Activated CD8-positive, alpha-beta T cell treated with anti-CD3 and anti-CD28 coated beads for 36 hours (primary cell): ENCODE measurements at regions not wholly inside any gene's neighbourhood (a gene's known extent, or its start where the extent isn't known, plus 50 kb on each side); places are given as distances from the start of the nearest gene placed in this dataset.

Experiments
- ATAC-seq: fragments of 200-7000 bp; cut with Tn5 transposase; one replicate; pipeline ENCODE4 v1.10.0; 2021; ENCODE audit warnings: mild to moderate bottlenecking, moderate library complexity
- CTCF ChIA-PET: fragments of 350-600 bp; sonication (Branson Sonifier 250); formaldehyde crosslinking; loops from one replicate; lab custom pipeline; 2021; ENCODE audit warnings: antibody characterized with exemption; lab: Charles Lee
- POLR2A ChIA-PET: fragments of 350-600 bp; sonication (Branson Sonifier 250); formaldehyde crosslinking; loops from one replicate; lab custom pipeline; 2021; ENCODE audit warnings: antibody characterized with exemption; lab: Charles Lee
- DNase-seq: peaks from one replicate; pipeline ENCODE4 v3.0.0-alpha.2; 2020
- H3K27ac Mint-ChIP-seq: one replicate; pipeline ENCODE4 v1.8.0; 2021; ENCODE audit warnings: mild to moderate bottlenecking, mixed read lengths
- H3K27me3 Mint-ChIP-seq: one replicate; pipeline ENCODE4 v1.8.0; 2021; ENCODE audit warnings: mixed read lengths
- H3K36me3 Mint-ChIP-seq: one replicate; pipeline ENCODE4 v1.8.0; 2021; ENCODE audit warnings: low read depth, mixed read lengths
- H3K4me1 Mint-ChIP-seq: one replicate; pipeline ENCODE4 v1.8.0; 2021; ENCODE audit warnings: low read depth, mixed read lengths
- H3K4me3 Mint-ChIP-seq: one replicate; pipeline ENCODE4 v1.8.0; 2021; ENCODE audit warnings: mild to moderate bottlenecking, moderate library complexity, mixed read lengths
- H3K9me3 Mint-ChIP-seq: one replicate; pipeline ENCODE4 v1.8.0; 2021; ENCODE audit warnings: mixed read lengths
- intact Hi-C: fragments of 100-400 bp; cut with micrococcal nuclease; formaldehyde crosslinking; loops from one replicate; pipeline ENCODE4 v1.10.0; 2022
- TF ChIP-seq, protein P1 (sequence below): fragments of 200-600 bp; IDR thresholded peaks from one replicate; pipeline ENCODE4 v1.8.0; 2022; ENCODE audit warnings: antibody characterized with exemption, mild to moderate bottlenecking

DNA sequence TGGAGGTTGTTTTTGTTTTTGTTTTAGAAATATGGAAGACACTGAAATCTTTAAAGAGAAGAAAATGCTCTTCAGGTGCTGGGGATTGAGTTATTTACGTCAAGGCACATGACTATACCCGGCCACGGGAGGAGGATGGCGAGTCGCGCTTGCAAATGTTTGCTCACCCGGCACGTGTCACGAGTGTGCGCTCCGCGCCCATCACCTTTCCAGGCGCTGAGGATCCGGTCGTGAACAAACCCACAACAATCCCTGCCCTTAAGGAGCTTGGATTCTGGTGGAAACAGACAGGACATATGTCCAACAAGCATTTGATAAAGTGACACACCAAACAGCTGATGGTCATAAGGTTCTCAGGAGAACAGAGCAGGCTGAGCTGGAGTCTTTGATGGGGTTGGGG is 715.5 kb downstream of the BRD1 start:
- CTCF ChIA-PET: no interaction called here
- no peak for ATAC-seq
- Mint-ChIP-seq H3K27ac (no peak overlapping the region), H3K4me3 (no peak overlapping the region), H3K9me3 (no peaks in the 10 kb centered on the region), H3K4me1 (no peaks in the 10 kb centered on the region), H3K27me3 (peaks cover 7% of the 10 kb centered on the region), H3K36me3 (no peaks in the 10 kb centered on the region)
- TF ChIP-seq, protein P1, sequence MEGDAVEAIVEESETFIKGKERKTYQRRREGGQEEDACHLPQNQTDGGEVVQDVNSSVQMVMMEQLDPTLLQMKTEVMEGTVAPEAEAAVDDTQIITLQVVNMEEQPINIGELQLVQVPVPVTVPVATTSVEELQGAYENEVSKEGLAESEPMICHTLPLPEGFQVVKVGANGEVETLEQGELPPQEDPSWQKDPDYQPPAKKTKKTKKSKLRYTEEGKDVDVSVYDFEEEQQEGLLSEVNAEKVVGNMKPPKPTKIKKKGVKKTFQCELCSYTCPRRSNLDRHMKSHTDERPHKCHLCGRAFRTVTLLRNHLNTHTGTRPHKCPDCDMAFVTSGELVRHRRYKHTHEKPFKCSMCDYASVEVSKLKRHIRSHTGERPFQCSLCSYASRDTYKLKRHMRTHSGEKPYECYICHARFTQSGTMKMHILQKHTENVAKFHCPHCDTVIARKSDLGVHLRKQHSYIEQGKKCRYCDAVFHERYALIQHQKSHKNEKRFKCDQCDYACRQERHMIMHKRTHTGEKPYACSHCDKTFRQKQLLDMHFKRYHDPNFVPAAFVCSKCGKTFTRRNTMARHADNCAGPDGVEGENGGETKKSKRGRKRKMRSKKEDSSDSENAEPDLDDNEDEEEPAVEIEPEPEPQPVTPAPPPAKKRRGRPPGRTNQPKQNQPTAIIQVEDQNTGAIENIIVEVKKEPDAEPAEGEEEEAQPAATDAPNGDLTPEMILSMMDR: no peak
- POLR2A ChIA-PET: no interaction called here
- no peak for DNase-seq
- intact Hi-C loops: no loop called here

GRCh38 chr22:49111085-49111484 is 716.6 kb downstream of the BRD1 start:
- intact Hi-C loops: no loop called here

DNA sequence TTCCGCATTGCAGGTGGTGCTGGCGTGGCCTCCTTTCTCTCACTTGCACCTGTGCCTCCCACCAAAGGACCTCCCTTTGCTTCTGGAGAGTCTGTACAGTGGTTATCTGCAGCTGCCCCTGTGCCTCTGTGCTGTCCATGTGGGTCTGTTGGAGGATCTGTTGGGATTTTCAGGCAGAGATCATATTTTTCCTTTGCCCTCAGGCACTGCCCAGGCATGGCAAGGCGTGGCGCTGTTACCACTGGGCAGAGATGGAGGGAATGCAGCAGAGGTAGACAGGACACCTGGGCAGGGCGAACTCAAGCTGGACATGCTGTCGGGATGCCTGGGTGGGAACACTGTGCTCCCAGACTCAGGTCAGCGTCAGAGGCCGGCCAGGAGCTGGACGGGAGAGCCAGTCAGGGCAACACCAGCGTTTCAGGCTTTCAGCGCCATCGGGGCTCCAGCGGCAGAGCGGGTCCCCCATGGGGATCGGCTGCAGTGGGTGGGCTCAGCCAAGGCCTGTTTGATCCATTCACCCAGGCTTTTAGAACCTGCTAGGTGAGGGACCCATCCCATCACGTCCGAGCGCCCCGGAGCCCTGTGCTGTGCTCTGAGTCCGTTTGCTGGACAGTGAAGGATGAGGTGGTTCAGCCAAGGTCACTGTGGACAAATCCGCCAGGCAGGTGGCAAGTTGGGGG is 718.9 kb downstream of the BRD1 start:
- DNase-seq: no peak
- no peak for ATAC-seq
- Mint-ChIP-seq H3K27me3 (peaks cover 11% of the 10 kb centered on the region), H3K27ac (no peak overlapping the region), H3K4me3 (no peak overlapping the region), H3K9me3 (no peaks in the 10 kb centered on the region), H3K36me3 (no peaks in the 10 kb centered on the region), H3K4me1 (no peaks in the 10 kb centered on the region)
- ChIA-PET CTCF (no interaction called here), POLR2A (interaction anchor here (0.7 kb wide), 1 partner anchor 36 kb away, joined by 4 read pairs; no protein-coding TSS in a partner anchor)
- TF ChIP-seq, protein P1: no peak
- intact Hi-C loops: no loop called here

More at GRCh38 chr22:49111085-49111484, 716.6 kb downstream of the BRD1 start:
- peaks cover 9% of the 10 kb centered on the region for H3K27me3 Mint-ChIP-seq
- TF ChIP-seq, protein P1: no peak
- no peak overlapping the region for H3K4me3 Mint-ChIP-seq
- H3K36me3 Mint-ChIP-seq: no peaks in the 10 kb centered on the region
- DNase-seq (no peak), ATAC-seq (no peak)
- no peaks in the 10 kb centered on the region for H3K4me1 Mint-ChIP-seq
- H3K9me3 Mint-ChIP-seq: no peaks in the 10 kb centered on the region
- POLR2A ChIA-PET: no interaction called here
- CTCF ChIA-PET: no interaction called here
- H3K27ac Mint-ChIP-seq: no peak overlapping the region

- TF ChIP-seq, protein P1: no peak
- intact Hi-C loops: no loop called here
Observed at GRCh38 chr22:49107961-49108530, 719.6 kb downstream of the BRD1 start.

DNA sequence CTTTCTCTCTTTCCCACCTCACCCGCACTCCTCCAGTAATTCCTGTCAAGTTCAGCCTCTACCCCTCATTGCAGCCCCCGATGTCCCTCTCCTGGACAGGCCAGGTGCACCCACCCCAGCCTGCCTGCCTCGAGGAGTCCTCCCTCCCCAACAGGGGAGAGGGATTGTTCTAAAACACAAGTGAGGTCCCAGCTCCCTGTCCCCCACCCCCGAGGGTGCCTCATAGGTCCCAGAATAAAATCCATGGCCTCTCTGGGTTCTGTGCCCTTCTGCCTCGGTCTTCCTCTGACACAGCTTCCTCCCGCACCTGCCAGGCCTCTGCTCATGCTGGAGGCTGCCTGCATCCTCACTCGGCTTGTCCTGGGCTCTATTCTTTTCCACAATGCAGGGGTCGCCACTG is 720.1 kb downstream of the BRD1 start:
- Mint-ChIP-seq H3K27ac (no peak overlapping the region), H3K4me1 (no peaks in the 10 kb centered on the region), H3K27me3 (peaks cover 11% of the 10 kb centered on the region), H3K36me3 (no peaks in the 10 kb centered on the region), H3K4me3 (no peak overlapping the region), H3K9me3 (no peaks in the 10 kb centered on the region)
- intact Hi-C loops: no loop called here
- TF ChIP-seq, protein P1: no peak
- ATAC-seq (no peak), DNase-seq (no peak)
- CTCF ChIA-PET: no interaction called here
- POLR2A ChIA-PET: no interaction called here

More at GRCh38 chr22:49107961-49108530, 719.6 kb downstream of the BRD1 start:
- ChIA-PET CTCF (no interaction called here), POLR2A (no interaction called here)
- H3K4me3 Mint-ChIP-seq: no peak overlapping the region
- no peak for DNase-seq
- H3K27me3 Mint-ChIP-seq: peaks cover 11% of the 10 kb centered on the region
- no peak for ATAC-seq
- no peaks in the 10 kb centered on the region for H3K9me3 Mint-ChIP-seq
- H3K4me1 Mint-ChIP-seq: no peaks in the 10 kb centered on the region
- H3K27ac Mint-ChIP-seq: no peak overlapping the region
- no peaks in the 10 kb centered on the region for H3K36me3 Mint-ChIP-seq
